T47D (cell line): ENCODE measurements at regions not wholly inside any gene's neighbourhood (a gene's known extent, or its start where the extent isn't known, plus 50 kb on each side); places are given as distances from the start of the nearest gene placed in this dataset.
A peak's percentile ranks its signal among the peaks of the same experiment; 100 is the strongest.

ENCODE experiments used
- DNase-seq, 2 experiments: peaks; one replicate each; pipeline versions ENCODE4 v3.0.0 to v3.0.0-alpha.2; 2011 to 2012; ENCODE audit warnings: low read depth in 1 of 2, low spot score in 1 of 2
- JUND ChIP-seq: IDR thresholded peaks from 2 replicates; pipeline ENCODE4 v1.6.1; 2012; ENCODE audit warnings: low read depth
- in situ Hi-C: cut with HindIII; loops from 2 replicates; pipeline ENCODE4 v1.10.0; 2016; ENCODE audit warnings: low sequenced_read_pairs, low pct_unique_long_range_greater_than_20kb

- in situ Hi-C loops, result no loop called here
- DNase-seq, result no peak
- TF ChIP-seq JUND, result no peak
Observed at GRCh38 chr12:105736498-105736897, 402.3 kb downstream of the NUAK1 start.

- TF ChIP-seq JUND, result no peak
- in situ Hi-C loops, result no loop called here
- DNase-seq, result no peak
Observed at GRCh38 chr12:105738051-105738450, 400.7 kb downstream of the NUAK1 start.

GRCh38 chr12:105740369-105740768 lies 398.4 kb downstream of the NUAK1 start:
- no peak for TF ChIP-seq JUND
- DNase-seq, result no peak
- in situ Hi-C loops, result no loop called here

- no peak for TF ChIP-seq JUND
- no peak for DNase-seq
- in situ Hi-C loops, result no loop called here
Observed at GRCh38 chr12:105740970-105741725, 397.6 kb downstream of the NUAK1 start.

GRCh38 chr12:105741786-105742566 lies 396.8 kb downstream of the NUAK1 start:
- TF ChIP-seq JUND, result peak; percentile 28; the same call in 1 of the 2 replicates
- DNase-seq, result peak in 1 of 2 experiments; percentile 50
- in situ Hi-C loops, result no loop called here

GRCh38 chr12:105742567-105742874 lies 396.2 kb downstream of the NUAK1 start:
- DNase-seq, result no peak
- in situ Hi-C loops, result no loop called here
- TF ChIP-seq JUND, result no peak

- in situ Hi-C loops, result no loop called here
- DNase-seq, result no peak
- no peak for TF ChIP-seq JUND
Observed at GRCh38 chr12:105744371-105745058, 394.2 kb downstream of the NUAK1 start.

- no peak for DNase-seq
- in situ Hi-C loops, result no loop called here
- TF ChIP-seq JUND, result no peak
Observed at GRCh38 chr12:105745811-105746210, 392.9 kb downstream of the NUAK1 start.

- no peak for TF ChIP-seq JUND
- in situ Hi-C loops, result no loop called here
- DNase-seq, result no peak
Observed at GRCh38 chr12:105748806-105749600, 389.8 kb downstream of the NUAK1 start.

GRCh38 chr12:105750096-105750495 lies 388.7 kb downstream of the NUAK1 start:
- TF ChIP-seq JUND, result no peak
- DNase-seq, result no peak
- in situ Hi-C loops, result no loop called here

- TF ChIP-seq JUND, result no peak
- in situ Hi-C loops, result no loop called here
Observed at GRCh38 chr12:105754313-105754712, 384.4 kb downstream of the NUAK1 start.

GRCh38 chr12:105756961-105757360 lies 381.8 kb downstream of the NUAK1 start:
- no peak for TF ChIP-seq JUND
- in situ Hi-C loops, result no loop called here
- no peak for DNase-seq

More at GRCh38 chr12:105754313-105754712, 384.4 kb downstream of the NUAK1 start:
- DNase-seq, result no peak
